ENCODE measurements at regions not wholly inside any gene's neighbourhood (a gene's known extent, or its start where the extent isn't known, plus 50 kb on each side); places are given as distances from the start of the nearest gene placed in this dataset.

GRCh38 chr16:65541646-65542045 lies 419.8 kb upstream of the CDH11 start:
- no peak for TF ChIP-seq CTCF (IDR thresholded peaks at IDR 0.05; ENCODE audit: low read depth, low read length, poor library complexity, severe bottlenecking)
- no peak for TF ChIP-seq EZH2phosphoT487 (IDR thresholded peaks at IDR 0.05; ENCODE audit: borderline replicate concordance, low read length)

Data from DOHH2 (cell line).